BLaER1 (cell line): ENCODE measurements at regions not wholly inside any gene's neighbourhood (a gene's known extent, or its start where the extent isn't known, plus 50 kb on each side); places are given as distances from the start of the nearest gene placed in this dataset.

ENCODE experiments used
- H3K27ac ChIP-seq: shearing (Covaris generic); formaldehyde crosslinking; 2 replicates; pipeline ENCODE4 v1.8.1; 2022
- H3K27me3 ChIP-seq: shearing (Covaris generic); formaldehyde crosslinking; 2 replicates; pipeline ENCODE4 v1.8.1; 2022
- H3K36me3 ChIP-seq: shearing (Covaris generic); formaldehyde crosslinking; 2 replicates; pipeline ENCODE4 v1.8.1; 2022
- H3K4me1 ChIP-seq: shearing (Covaris generic); formaldehyde crosslinking; 2 replicates; pipeline ENCODE4 v1.8.1; 2022
- H3K4me2 ChIP-seq: shearing (Covaris generic); formaldehyde crosslinking; 2 replicates; pipeline ENCODE4 v1.8.1; 2022
- H3K4me3 ChIP-seq: shearing (Covaris generic); formaldehyde crosslinking; 2 replicates; pipeline ENCODE4 v1.8.1; 2022
- H3K9ac ChIP-seq: shearing (Covaris generic); formaldehyde crosslinking; 2 replicates; pipeline ENCODE4 v1.8.1; 2022
- H3K9me3 ChIP-seq: shearing (Covaris generic); formaldehyde crosslinking; 2 replicates; pipeline ENCODE4 v1.8.1; 2022
- H4K20me1 ChIP-seq: shearing (Covaris generic); formaldehyde crosslinking; 2 replicates; pipeline ENCODE4 v1.8.1; 2022
- Cebpa-rat ChIP-seq: shearing (Covaris generic); IDR thresholded peaks from 2 replicates; pipeline ENCODE4 v1.8.1; 2022

GRCh38 chr7:17524746-17525145, 226.3 kb downstream of the AHR start:
- no peaks in the 10 kb centered on the region for H3K36me3 ChIP-seq
- no peak overlapping the region for H3K27ac ChIP-seq
- H3K4me3 ChIP-seq = no peak overlapping the region
- no peak overlapping the region for H3K9ac ChIP-seq
- H3K4me1 ChIP-seq = peaks cover 21% of the 10 kb centered on the region
- no peaks in the 10 kb centered on the region for H3K27me3 ChIP-seq
- no peak for TF ChIP-seq Cebpa-rat
- 0 out of 2 replicates have a peak overlapping the region, but pooled peaks have one; percentile 17 for H3K4me2 ChIP-seq
- peaks cover 1% of the 10 kb centered on the region; the same call in 1 of the 2 replicates for H3K9me3 ChIP-seq
- H4K20me1 ChIP-seq = no peaks in the 10 kb centered on the region

DNA sequence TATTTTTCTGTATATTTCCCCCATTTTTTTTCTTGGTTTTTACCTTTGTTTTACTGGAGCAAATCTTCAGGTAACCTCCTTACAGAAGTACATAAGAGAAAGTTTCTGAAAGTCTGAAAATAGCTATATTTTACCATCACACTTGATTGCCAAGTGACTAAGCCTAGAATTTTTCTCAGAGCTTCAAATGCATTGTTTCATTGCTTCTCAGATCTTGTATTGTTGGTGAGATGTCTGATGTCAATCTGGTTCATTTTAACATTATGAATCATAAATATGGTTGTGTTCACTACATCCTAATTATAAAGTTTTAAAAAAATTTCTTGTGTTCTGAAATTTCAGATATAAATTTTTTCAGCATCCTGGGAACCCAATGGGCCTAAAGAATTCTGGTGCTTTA, 228.2 kb downstream of the AHR start:
- TF ChIP-seq Cebpa-rat = no peak

DNA sequence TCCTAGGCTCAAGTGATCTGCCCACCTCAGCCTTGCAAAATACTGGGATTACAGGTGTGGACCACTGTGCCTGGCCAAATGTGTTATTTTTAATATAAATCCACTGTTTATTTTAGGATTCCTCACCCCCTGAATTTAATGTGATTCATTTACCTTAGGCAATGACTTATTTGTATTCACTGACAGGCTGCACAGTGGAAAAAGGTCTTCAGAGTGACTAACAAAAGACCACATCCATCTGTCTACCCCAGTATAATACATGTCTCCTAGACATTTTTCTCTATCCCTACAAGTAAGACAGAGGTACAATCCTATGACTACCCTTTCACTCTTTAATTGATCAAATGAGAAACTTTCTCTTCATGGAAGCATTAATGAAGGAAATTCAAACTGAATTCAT, 230.2 kb downstream of the AHR start:
- Histone ChIP-seq H3K9ac (no peak overlapping the region), H4K20me1 (no peaks in the 10 kb centered on the region), H3K9me3 (no peaks in the 10 kb centered on the region), H3K27me3 (no peaks in the 10 kb centered on the region), H3K4me3 (no peak overlapping the region), H3K27ac (no peak overlapping the region), H3K4me2 (no peak overlapping the region), H3K36me3 (no peaks in the 10 kb centered on the region), H3K4me1 (peaks cover 9% of the 10 kb centered on the region; the same call in 1 of the 2 replicates)
- no peak for TF ChIP-seq Cebpa-rat

More for the DNA sequence above, 228.2 kb downstream of the AHR start:
- no peaks in the 10 kb centered on the region for H3K9me3 ChIP-seq
- no peaks in the 10 kb centered on the region for H3K36me3 ChIP-seq
- H3K27ac ChIP-seq = no peak overlapping the region
- H3K4me2 ChIP-seq = no peak overlapping the region
- H4K20me1 ChIP-seq = no peaks in the 10 kb centered on the region
- peaks cover 10% of the 10 kb centered on the region; the same call in 1 of the 2 replicates for H3K4me1 ChIP-seq
- no peaks in the 10 kb centered on the region for H3K27me3 ChIP-seq
- no peak overlapping the region for H3K4me3 ChIP-seq
- no peak overlapping the region for H3K9ac ChIP-seq

- Histone ChIP-seq H3K36me3 (no peaks in the 10 kb centered on the region), H3K27ac (no peak overlapping the region), H3K27me3 (no peaks in the 10 kb centered on the region), H3K4me1 (no peaks in the 10 kb centered on the region), H3K9ac (no peak overlapping the region), H4K20me1 (no peaks in the 10 kb centered on the region), H3K9me3 (no peaks in the 10 kb centered on the region), H3K4me2 (no peak overlapping the region), H3K4me3 (no peak overlapping the region)
- TF ChIP-seq Cebpa-rat = no peak
Observed at GRCh38 chr7:17530244-17530643, 231.8 kb downstream of the AHR start.

DNA sequence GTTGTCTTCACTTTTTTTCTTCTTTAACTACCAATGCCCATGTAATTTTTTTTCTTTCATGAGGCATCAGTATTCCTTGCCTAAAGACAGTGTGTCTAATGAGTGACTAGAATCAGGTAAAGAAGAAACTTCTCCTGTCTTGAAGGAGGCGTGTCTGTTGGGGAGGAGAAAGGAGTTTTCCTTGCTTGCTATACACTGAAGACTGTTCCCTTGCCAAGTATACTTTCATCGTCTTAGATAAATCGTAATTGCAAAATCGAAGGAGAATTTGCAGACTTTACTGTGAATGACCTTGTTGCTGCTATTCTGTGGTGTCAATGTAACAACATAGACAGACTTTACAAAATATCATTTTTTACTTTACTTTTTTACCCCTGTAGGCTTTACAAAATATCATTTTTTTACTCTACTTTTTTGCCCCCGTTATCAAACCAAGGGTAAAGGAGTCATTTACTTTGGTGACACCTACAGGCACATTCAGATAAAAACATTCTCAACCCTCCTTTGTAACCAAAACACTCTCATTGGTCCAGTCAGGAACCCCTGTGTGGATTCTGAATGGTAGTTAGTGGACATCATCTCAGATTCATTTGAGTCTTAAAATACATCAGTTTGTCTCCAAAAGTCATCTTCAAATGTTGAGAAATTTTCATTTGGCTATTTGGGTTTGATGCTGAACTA, 232.4 kb downstream of the AHR start:
- Histone ChIP-seq H3K4me2 (no peak overlapping the region), H3K27ac (no peak overlapping the region), H3K9ac (no peak overlapping the region)

DNA sequence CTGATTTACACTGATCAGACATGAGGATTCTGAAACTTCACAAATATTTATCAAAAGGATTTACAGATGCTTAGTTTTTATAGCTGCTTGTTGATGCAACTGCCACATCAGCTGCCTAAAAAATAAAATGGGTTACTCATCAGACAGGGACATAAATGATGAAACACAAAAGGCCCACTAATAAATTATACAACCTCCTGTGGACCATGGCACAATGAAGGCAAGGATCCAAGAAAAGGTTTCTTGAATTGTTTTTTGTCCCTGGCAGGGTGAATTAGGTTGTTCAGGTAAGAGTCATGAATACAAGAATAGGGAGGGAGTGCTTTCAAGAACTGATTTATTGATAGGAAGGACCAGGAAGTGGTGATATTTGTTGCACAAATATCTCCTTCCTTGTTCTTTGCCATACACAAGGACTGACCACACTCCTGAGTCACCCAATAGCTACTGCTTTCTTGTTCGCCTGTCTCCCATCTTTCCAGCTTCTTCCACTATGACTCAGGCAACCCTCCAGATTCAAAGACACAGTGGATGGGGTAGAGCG, 234.5 kb downstream of the AHR start:
- Histone ChIP-seq H3K27ac (no peak overlapping the region), H3K9me3 (no peaks in the 10 kb centered on the region), H3K4me3 (no peak overlapping the region), H3K27me3 (no peaks in the 10 kb centered on the region), H3K4me1 (no peaks in the 10 kb centered on the region), H3K9ac (no peak overlapping the region), H3K36me3 (no peaks in the 10 kb centered on the region), H3K4me2 (no peak overlapping the region), H4K20me1 (no peaks in the 10 kb centered on the region)
- no peak for TF ChIP-seq Cebpa-rat

More for the DNA sequence above, 232.4 kb downstream of the AHR start:
- Histone ChIP-seq H3K36me3 (no peaks in the 10 kb centered on the region), H3K4me3 (no peak overlapping the region), H4K20me1 (no peaks in the 10 kb centered on the region), H3K4me1 (no peaks in the 10 kb centered on the region), H3K27me3 (no peaks in the 10 kb centered on the region), H3K9me3 (no peaks in the 10 kb centered on the region)
- TF ChIP-seq Cebpa-rat = no peak

- TF ChIP-seq Cebpa-rat = no peak
- no peaks in the 10 kb centered on the region for H3K27me3 ChIP-seq
- H4K20me1 ChIP-seq = no peaks in the 10 kb centered on the region
- no peak overlapping the region for H3K4me3 ChIP-seq
- no peak overlapping the region for H3K27ac ChIP-seq
- no peaks in the 10 kb centered on the region for H3K4me1 ChIP-seq
- H3K9me3 ChIP-seq = no peaks in the 10 kb centered on the region
- H3K36me3 ChIP-seq = no peaks in the 10 kb centered on the region
- H3K9ac ChIP-seq = no peak overlapping the region
- no peak overlapping the region for H3K4me2 ChIP-seq
Observed at GRCh38 chr7:17534348-17534747, 235.9 kb downstream of the AHR start.

- Histone ChIP-seq H3K4me2 (no peak overlapping the region), H4K20me1 (no peaks in the 10 kb centered on the region), H3K27me3 (no peaks in the 10 kb centered on the region), H3K4me3 (no peak overlapping the region), H3K9me3 (no peaks in the 10 kb centered on the region), H3K27ac (no peak overlapping the region), H3K9ac (no peak overlapping the region), H3K4me1 (no peaks in the 10 kb centered on the region), H3K36me3 (no peaks in the 10 kb centered on the region)
- TF ChIP-seq Cebpa-rat = no peak
Observed at GRCh38 chr7:17535776-17536175, 237.3 kb downstream of the AHR start.

- Histone ChIP-seq H3K9me3 (no peaks in the 10 kb centered on the region), H3K27ac (no peak overlapping the region), H3K9ac (no peak overlapping the region), H3K4me2 (no peak overlapping the region), H3K4me1 (no peaks in the 10 kb centered on the region), H3K27me3 (no peaks in the 10 kb centered on the region), H4K20me1 (no peaks in the 10 kb centered on the region), H3K36me3 (no peaks in the 10 kb centered on the region), H3K4me3 (no peak overlapping the region)
- no peak for TF ChIP-seq Cebpa-rat
Observed at GRCh38 chr7:17544401-17544800, 245.9 kb downstream of the AHR start.

DNA sequence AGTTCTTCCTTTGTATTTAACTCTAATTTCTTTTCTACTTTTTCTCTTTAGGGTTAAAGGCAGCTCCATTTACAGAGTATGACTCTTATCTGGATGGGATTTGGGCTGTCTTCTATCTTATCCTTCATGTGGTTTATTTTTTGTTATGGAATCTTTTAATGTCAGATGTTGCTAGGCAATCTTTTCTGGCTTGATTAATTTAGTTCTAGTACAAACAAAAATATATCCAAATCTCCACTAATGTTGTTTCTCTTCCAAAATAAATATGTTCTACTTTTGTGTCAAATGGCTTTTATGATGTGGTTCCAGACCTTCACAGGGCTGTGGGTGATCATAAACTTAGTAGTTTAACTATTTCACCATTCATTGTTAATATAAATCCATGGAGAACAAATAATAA, 246.9 kb downstream of the AHR start:
- Histone ChIP-seq H3K4me1 (no peaks in the 10 kb centered on the region), H3K4me2 (no peak overlapping the region), H3K36me3 (no peaks in the 10 kb centered on the region), H3K9me3 (no peaks in the 10 kb centered on the region), H3K27ac (no peak overlapping the region), H3K9ac (no peak overlapping the region), H3K27me3 (no peaks in the 10 kb centered on the region), H3K4me3 (no peak overlapping the region), H4K20me1 (no peaks in the 10 kb centered on the region)
- TF ChIP-seq Cebpa-rat = no peak
